ENCODE measurements at regions not wholly inside any gene's neighbourhood (a gene's known extent, or its start where the extent isn't known, plus 50 kb on each side); places are given as distances from the start of the nearest gene placed in this dataset.

GRCh38 chr14:29421156-29421728 is 506.4 kb downstream of the PRKD1 start:
- H3K4me3 ChIP-seq (ENCODE audit: low read length in 2 of 2): no peak overlapping the region
- H3K27me3 ChIP-seq (ENCODE audit: control insufficient read depth in 2 of 2, insufficient read depth in 1 of 2, low read length in 1 of 2): no peaks in the 10 kb centered on the region
- H3K4me1 ChIP-seq (ENCODE audit: control insufficient read depth in 2 of 2, insufficient read depth in 2 of 2, low read length in 2 of 2): no peaks in the 10 kb centered on the region
- no peak for DNase-seq (ENCODE audit: low read depth in 6 of 9, low spot score in 9 of 9)
- no peaks in the 10 kb centered on the region for H3K36me3 ChIP-seq (ENCODE audit: control insufficient read depth in 2 of 2, insufficient read depth in 2 of 2, low read length in 1 of 2)
- no peak overlapping the region for H3K27ac ChIP-seq (ENCODE audit: low read depth in 1 of 2, low read length in 1 of 2)
- H3K9me3 ChIP-seq (ENCODE audit: control insufficient read depth in 2 of 2, insufficient read depth in 1 of 2, low read length in 1 of 2): no peaks in the 10 kb centered on the region

GRCh38 chr14:29425705-29426482 is 501.8 kb downstream of the PRKD1 start:
- Histone ChIP-seq H3K9me3 (ENCODE audit: control insufficient read depth in 2 of 2, insufficient read depth in 1 of 2, low read length in 1 of 2) (no peaks in the 10 kb centered on the region), H3K4me3 (ENCODE audit: low read length in 2 of 2) (no peak overlapping the region), H3K27me3 (ENCODE audit: control insufficient read depth in 2 of 2, insufficient read depth in 1 of 2, low read length in 1 of 2) (no peaks in the 10 kb centered on the region), H3K27ac (ENCODE audit: low read depth in 1 of 2, low read length in 1 of 2) (no peak overlapping the region), H3K4me1 (ENCODE audit: control insufficient read depth in 2 of 2, insufficient read depth in 2 of 2, low read length in 2 of 2) (no peaks in the 10 kb centered on the region), H3K36me3 (ENCODE audit: control insufficient read depth in 2 of 2, insufficient read depth in 2 of 2, low read length in 1 of 2) (no peaks in the 10 kb centered on the region)
- no peak for DNase-seq (ENCODE audit: low read depth in 6 of 9, low spot score in 9 of 9)
- WGBS: 74% methylated on average over 5 of the region's 5 CpGs

- Histone ChIP-seq H3K9me3 (ENCODE audit: control insufficient read depth in 2 of 2, insufficient read depth in 1 of 2, low read length in 1 of 2) (no peaks in the 10 kb centered on the region), H3K27me3 (ENCODE audit: control insufficient read depth in 2 of 2, insufficient read depth in 1 of 2, low read length in 1 of 2) (no peaks in the 10 kb centered on the region), H3K27ac (ENCODE audit: low read depth in 1 of 2, low read length in 1 of 2) (no peak overlapping the region), H3K4me1 (ENCODE audit: control insufficient read depth in 2 of 2, insufficient read depth in 2 of 2, low read length in 2 of 2) (no peaks in the 10 kb centered on the region), H3K4me3 (ENCODE audit: low read length in 2 of 2) (no peak overlapping the region), H3K36me3 (ENCODE audit: control insufficient read depth in 2 of 2, insufficient read depth in 2 of 2, low read length in 1 of 2) (no peaks in the 10 kb centered on the region)
- no peak for DNase-seq (ENCODE audit: low read depth in 6 of 9, low spot score in 9 of 9)
- WGBS: 85% methylated on average over 3 of the region's 3 CpGs
Measured at GRCh38 chr14:29442696-29443095, 485.0 kb downstream of the PRKD1 start.

GRCh38 chr14:29444216-29444615 is 483.4 kb downstream of the PRKD1 start:
- H3K36me3 ChIP-seq (ENCODE audit: control insufficient read depth in 2 of 2, insufficient read depth in 2 of 2, low read length in 1 of 2): no peaks in the 10 kb centered on the region
- DNase-seq (ENCODE audit: low read depth in 6 of 9, low spot score in 9 of 9): no peak
- no peak overlapping the region for H3K27ac ChIP-seq (ENCODE audit: low read depth in 1 of 2, low read length in 1 of 2)
- WGBS: 84% methylated on average over 2 of the region's 2 CpGs
- no peaks in the 10 kb centered on the region for H3K9me3 ChIP-seq (ENCODE audit: control insufficient read depth in 2 of 2, insufficient read depth in 1 of 2, low read length in 1 of 2)
- no peaks in the 10 kb centered on the region for H3K4me1 ChIP-seq (ENCODE audit: control insufficient read depth in 2 of 2, insufficient read depth in 2 of 2, low read length in 2 of 2)
- H3K27me3 ChIP-seq (ENCODE audit: control insufficient read depth in 2 of 2, insufficient read depth in 1 of 2, low read length in 1 of 2): no peaks in the 10 kb centered on the region
- H3K4me3 ChIP-seq (ENCODE audit: low read length in 2 of 2): no peak overlapping the region

- Histone ChIP-seq H3K9me3 (ENCODE audit: control insufficient read depth in 2 of 2, insufficient read depth in 1 of 2, low read length in 1 of 2) (no peaks in the 10 kb centered on the region), H3K4me3 (ENCODE audit: low read length in 2 of 2) (no peak overlapping the region), H3K4me1 (ENCODE audit: control insufficient read depth in 2 of 2, insufficient read depth in 2 of 2, low read length in 2 of 2) (no peaks in the 10 kb centered on the region), H3K27me3 (ENCODE audit: control insufficient read depth in 2 of 2, insufficient read depth in 1 of 2, low read length in 1 of 2) (no peaks in the 10 kb centered on the region), H3K36me3 (ENCODE audit: control insufficient read depth in 2 of 2, insufficient read depth in 2 of 2, low read length in 1 of 2) (no peaks in the 10 kb centered on the region), H3K27ac (ENCODE audit: low read depth in 1 of 2, low read length in 1 of 2) (no peak overlapping the region)
- DNase-seq (ENCODE audit: low read depth in 6 of 9, low spot score in 9 of 9): no peak
- WGBS: 97% methylated on average over 1 of the region's 1 CpG
Measured at GRCh38 chr14:29444805-29445204, 482.8 kb downstream of the PRKD1 start.

GRCh38 chr14:29446971-29447370 is 480.7 kb downstream of the PRKD1 start:
- no peak for DNase-seq (ENCODE audit: low read depth in 6 of 9, low spot score in 9 of 9)
- H3K4me3 ChIP-seq (ENCODE audit: low read length in 2 of 2): no peak overlapping the region
- 92% methylated on average over 5 of the region's 5 CpGs for WGBS

GRCh38 chr14:29451941-29452340 is 475.7 kb downstream of the PRKD1 start:
- no peak overlapping the region for H3K4me3 ChIP-seq (ENCODE audit: low read length in 2 of 2)
- 88% methylated on average over 2 of the region's 2 CpGs for WGBS
- no peaks in the 10 kb centered on the region for H3K9me3 ChIP-seq (ENCODE audit: control insufficient read depth in 2 of 2, insufficient read depth in 1 of 2, low read length in 1 of 2)
- DNase-seq (ENCODE audit: low read depth in 6 of 9, low spot score in 9 of 9): no peak
- H3K27ac ChIP-seq (ENCODE audit: low read depth in 1 of 2, low read length in 1 of 2): no peak overlapping the region
- H3K36me3 ChIP-seq (ENCODE audit: control insufficient read depth in 2 of 2, insufficient read depth in 2 of 2, low read length in 1 of 2): no peaks in the 10 kb centered on the region
- H3K27me3 ChIP-seq (ENCODE audit: control insufficient read depth in 2 of 2, insufficient read depth in 1 of 2, low read length in 1 of 2): no peaks in the 10 kb centered on the region
- no peaks in the 10 kb centered on the region for H3K4me1 ChIP-seq (ENCODE audit: control insufficient read depth in 2 of 2, insufficient read depth in 2 of 2, low read length in 2 of 2)

More at GRCh38 chr14:29446971-29447370, 480.7 kb downstream of the PRKD1 start:
- H3K27ac ChIP-seq (ENCODE audit: low read depth in 1 of 2, low read length in 1 of 2): no peak overlapping the region
- H3K27me3 ChIP-seq (ENCODE audit: control insufficient read depth in 2 of 2, insufficient read depth in 1 of 2, low read length in 1 of 2): no peaks in the 10 kb centered on the region
- no peaks in the 10 kb centered on the region for H3K36me3 ChIP-seq (ENCODE audit: control insufficient read depth in 2 of 2, insufficient read depth in 2 of 2, low read length in 1 of 2)
- no peaks in the 10 kb centered on the region for H3K9me3 ChIP-seq (ENCODE audit: control insufficient read depth in 2 of 2, insufficient read depth in 1 of 2, low read length in 1 of 2)
- H3K4me1 ChIP-seq (ENCODE audit: control insufficient read depth in 2 of 2, insufficient read depth in 2 of 2, low read length in 2 of 2): no peaks in the 10 kb centered on the region

- no peak for DNase-seq (ENCODE audit: low read depth in 6 of 9, low spot score in 9 of 9)
- Histone ChIP-seq H3K4me3 (ENCODE audit: low read length in 2 of 2) (no peak overlapping the region), H3K9me3 (ENCODE audit: control insufficient read depth in 2 of 2, insufficient read depth in 1 of 2, low read length in 1 of 2) (no peaks in the 10 kb centered on the region), H3K36me3 (ENCODE audit: control insufficient read depth in 2 of 2, insufficient read depth in 2 of 2, low read length in 1 of 2) (no peaks in the 10 kb centered on the region), H3K27ac (ENCODE audit: low read depth in 1 of 2, low read length in 1 of 2) (no peak overlapping the region), H3K4me1 (ENCODE audit: control insufficient read depth in 2 of 2, insufficient read depth in 2 of 2, low read length in 2 of 2) (no peaks in the 10 kb centered on the region), H3K27me3 (ENCODE audit: control insufficient read depth in 2 of 2, insufficient read depth in 1 of 2, low read length in 1 of 2) (no peaks in the 10 kb centered on the region)
Measured at GRCh38 chr14:29453045-29453444, 474.6 kb downstream of the PRKD1 start.

- no peaks in the 10 kb centered on the region for H3K9me3 ChIP-seq (ENCODE audit: control insufficient read depth in 2 of 2, insufficient read depth in 1 of 2, low read length in 1 of 2)
- H3K27ac ChIP-seq (ENCODE audit: low read depth in 1 of 2, low read length in 1 of 2): no peak overlapping the region
- H3K36me3 ChIP-seq (ENCODE audit: control insufficient read depth in 2 of 2, insufficient read depth in 2 of 2, low read length in 1 of 2): no peaks in the 10 kb centered on the region
- H3K4me1 ChIP-seq (ENCODE audit: control insufficient read depth in 2 of 2, insufficient read depth in 2 of 2, low read length in 2 of 2): no peaks in the 10 kb centered on the region
- no peaks in the 10 kb centered on the region for H3K27me3 ChIP-seq (ENCODE audit: control insufficient read depth in 2 of 2, insufficient read depth in 1 of 2, low read length in 1 of 2)
- 80% methylated on average over 4 of the region's 4 CpGs for WGBS
- H3K4me3 ChIP-seq (ENCODE audit: low read length in 2 of 2): no peak overlapping the region
- no peak for DNase-seq (ENCODE audit: low read depth in 6 of 9, low spot score in 9 of 9)
Measured at GRCh38 chr14:29454026-29454693, 473.5 kb downstream of the PRKD1 start.

Measured in thymus (tissue), 11 donors.